HG02798 (cell line): ENCODE measurements at regions not wholly inside any gene's neighbourhood (a gene's known extent, or its start where the extent isn't known, plus 50 kb on each side); places are given as distances from the start of the nearest gene placed in this dataset.

Source experiments
- ATAC-seq: cut with Tn5 transposase; IDR thresholded peaks from one replicate; pipeline ENCODE4 v1.9.1; 2021; ENCODE audit warnings: mild to moderate bottlenecking; ENCODE audit not compliant: unreplicated experiment, poor library complexity

DNA sequence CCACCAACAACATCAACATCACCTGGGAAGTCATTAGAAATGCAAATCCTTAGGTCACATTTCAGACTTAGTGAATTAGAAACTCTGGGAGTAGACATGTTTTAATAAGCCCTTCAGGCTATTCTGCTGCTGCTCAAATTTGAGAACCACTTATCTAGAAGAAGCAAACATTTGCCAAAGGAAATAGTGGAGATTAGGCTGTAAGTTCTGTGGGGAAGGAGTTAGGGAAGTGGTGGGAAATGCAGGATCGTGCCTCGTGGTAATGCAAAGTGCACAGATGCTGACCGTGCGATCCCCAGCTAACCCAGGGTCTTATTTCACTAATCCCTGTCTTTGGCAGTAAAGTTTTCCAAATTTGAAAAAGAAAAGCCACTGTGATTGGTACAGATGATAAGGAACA, 328.5 kb downstream of the EPM2A start:
- ATAC-seq: no peak

DNA sequence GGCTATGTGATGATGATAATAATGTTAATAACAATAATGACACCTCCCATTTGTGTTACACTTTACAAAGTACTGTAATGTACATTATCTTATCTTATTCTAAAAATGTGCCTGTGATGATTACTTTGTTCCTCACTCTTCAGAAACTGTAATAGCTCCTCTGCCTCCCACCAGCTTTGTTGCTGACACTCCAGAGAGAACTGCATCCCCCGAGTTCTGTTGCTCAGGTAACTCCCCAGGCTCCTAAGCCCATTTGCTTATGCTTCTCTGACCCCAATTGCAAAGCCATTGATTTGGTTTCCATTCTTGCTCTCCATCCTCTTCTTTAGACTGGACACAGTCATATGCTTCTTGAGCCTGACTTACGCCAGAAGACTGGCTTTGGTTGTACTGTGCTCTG, 319.7 kb downstream of the EPM2A start:
- no peak for ATAC-seq

- ATAC-seq: no peak
Observed at GRCh38 chr6:145420599-145420998, 314.7 kb downstream of the EPM2A start.

- ATAC-seq: no peak
Observed at GRCh38 chr6:145423936-145424335, 311.4 kb downstream of the EPM2A start.

GRCh38 chr6:145427232-145427631, 308.1 kb downstream of the EPM2A start:
- ATAC-seq: no peak

- ATAC-seq: no peak
Observed at GRCh38 chr6:145428706-145429105, 306.6 kb downstream of the EPM2A start.

DNA sequence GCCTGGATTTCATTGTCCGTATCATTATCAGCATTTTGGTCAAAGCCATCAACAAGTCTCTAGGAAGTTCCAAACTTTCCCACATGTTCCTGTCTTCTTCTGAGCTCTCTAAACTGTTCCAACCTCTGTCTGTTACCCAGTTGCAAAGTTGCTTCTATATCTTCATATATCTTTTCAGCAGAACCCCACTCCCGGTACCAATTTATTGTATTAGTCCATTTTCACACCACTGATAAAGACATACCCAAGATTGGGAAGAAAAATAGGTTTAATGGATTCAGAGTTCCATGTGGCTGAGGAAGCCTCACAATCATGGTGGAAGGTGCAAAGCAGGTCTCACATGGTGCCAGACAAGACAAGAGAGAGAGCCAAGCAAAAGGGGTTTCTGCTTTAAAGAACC, 293.2 kb downstream of the EPM2A start:
- ATAC-seq: no peak

GRCh38 chr6:145445674-145446073, 289.6 kb downstream of the EPM2A start:
- ATAC-seq: no peak

GRCh38 chr6:145451029-145451428, 284.3 kb downstream of the EPM2A start:
- ATAC-seq: no peak

- no peak for ATAC-seq
Observed at GRCh38 chr6:145453376-145453775, 281.9 kb downstream of the EPM2A start.

- ATAC-seq: no peak
Observed at GRCh38 chr6:145454006-145454405, 281.3 kb downstream of the EPM2A start.

DNA sequence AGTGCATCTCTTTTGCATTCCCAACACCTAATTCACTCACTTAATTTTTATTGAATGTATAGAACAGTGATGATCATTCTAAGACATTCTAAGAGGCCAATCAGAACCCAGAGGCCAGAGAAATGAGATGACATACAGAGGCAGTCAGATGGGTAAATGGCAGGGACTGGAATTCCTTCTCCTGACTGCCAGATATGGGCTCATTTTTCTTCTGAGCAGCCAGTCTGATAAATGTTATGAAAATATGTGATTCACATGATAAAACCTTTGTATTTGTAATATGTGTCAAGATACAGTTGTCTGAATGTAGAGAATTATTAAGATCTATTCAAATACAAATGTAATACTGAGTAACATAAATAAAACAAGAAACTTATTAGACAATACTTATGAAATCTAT, 277.8 kb downstream of the EPM2A start:
- ATAC-seq: no peak

GRCh38 chr6:145468534-145468933, 266.8 kb downstream of the EPM2A start:
- ATAC-seq: no peak

- no peak for ATAC-seq
Observed at GRCh38 chr6:145469021-145469420, 266.3 kb downstream of the EPM2A start.

- no peak for ATAC-seq
Observed at GRCh38 chr6:145475794-145476396, 259.4 kb downstream of the EPM2A start.

DNA sequence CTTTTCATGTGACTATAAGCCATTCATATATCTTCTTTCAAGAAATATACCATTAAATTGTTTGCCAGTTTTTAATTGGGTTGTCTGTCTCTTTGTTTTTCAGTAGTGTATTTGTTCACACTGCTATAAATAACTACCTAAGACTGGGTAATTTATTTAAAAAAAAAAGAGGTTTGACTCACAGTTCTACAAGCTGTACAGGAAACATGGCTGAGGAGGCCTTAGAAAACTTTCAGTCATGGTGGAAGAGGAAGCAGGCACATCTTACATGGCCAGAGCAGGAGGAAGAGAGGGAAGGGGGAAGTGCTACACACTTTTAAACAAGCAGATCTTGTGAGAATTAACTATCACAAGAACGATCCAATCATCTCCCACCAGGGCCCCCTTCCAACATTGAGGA, 255.3 kb downstream of the EPM2A start:
- no peak for ATAC-seq

DNA sequence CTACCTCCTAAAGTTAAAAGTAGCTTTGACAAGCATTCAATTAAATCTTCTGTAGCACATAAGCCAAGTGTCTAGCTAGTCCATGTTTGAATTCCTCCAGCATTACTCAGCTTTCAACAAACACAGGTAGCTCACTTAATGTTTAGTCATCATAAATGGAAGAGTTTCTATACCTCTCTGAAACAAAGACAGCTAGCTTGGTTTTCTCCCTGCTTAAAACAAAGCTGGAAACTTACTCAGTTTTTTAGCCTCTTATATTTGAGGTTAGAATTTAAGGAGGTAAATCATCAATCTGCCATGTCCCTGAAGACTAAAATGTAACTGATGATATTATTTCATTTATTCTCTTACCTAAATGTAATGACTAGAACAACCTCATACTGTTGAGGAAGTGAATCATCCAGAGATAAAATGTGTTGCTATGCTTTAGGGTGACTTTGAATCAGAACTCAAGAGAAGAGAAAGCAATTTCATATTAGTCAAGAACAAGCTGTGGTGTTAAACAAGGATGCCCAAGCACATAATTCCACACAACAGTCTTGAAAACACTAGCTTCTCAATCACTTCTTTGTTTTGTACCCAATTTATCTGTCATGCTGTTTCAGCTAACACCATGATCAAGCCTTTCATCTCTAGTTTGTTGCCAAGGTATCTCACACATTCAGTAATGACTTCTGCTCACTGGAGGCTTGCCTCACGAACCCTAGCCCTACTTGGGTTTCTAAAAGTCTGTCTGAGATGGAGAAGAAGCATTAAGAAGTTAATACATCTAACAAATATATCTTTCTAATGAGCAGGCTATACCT, 251.9 kb downstream of the EPM2A start:
- ATAC-seq: no peak

DNA sequence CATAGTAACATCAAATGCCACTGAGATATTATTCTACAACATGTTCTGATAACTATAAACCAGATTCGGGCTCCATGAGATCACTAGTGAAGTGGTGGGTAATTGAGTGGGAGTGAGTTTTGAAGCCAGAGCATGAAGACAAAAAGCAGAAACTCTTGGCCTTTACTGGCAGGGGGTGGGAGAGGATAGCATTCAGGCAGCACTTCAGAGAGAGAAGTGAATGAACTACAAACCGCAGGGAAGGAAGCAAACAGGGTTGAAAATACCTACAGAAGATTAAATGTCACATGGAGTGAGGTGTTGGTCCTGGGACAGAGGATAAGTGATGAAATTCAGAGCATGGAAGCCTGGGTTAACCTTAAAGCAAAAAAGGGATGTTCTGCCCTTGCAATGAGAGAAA, 250.0 kb downstream of the EPM2A start:
- ATAC-seq: no peak

DNA sequence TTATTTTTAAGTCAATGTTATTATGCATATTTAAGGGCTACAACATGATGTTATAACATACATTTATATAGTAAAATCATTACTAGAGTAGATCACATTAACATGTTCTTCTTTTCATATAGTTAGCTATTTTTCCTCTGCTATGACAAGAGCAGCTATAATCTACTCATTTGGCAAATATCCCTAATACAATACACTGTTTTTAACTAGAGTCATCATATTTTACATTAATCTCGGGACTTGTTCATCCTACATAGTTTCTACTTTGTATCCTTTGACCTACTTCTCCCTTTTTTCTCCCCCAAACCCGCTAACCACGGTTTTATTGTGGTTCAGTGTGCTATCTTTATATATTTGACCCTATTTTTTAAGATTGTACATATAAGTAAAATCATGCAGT, 249.0 kb downstream of the EPM2A start:
- no peak for ATAC-seq

DNA sequence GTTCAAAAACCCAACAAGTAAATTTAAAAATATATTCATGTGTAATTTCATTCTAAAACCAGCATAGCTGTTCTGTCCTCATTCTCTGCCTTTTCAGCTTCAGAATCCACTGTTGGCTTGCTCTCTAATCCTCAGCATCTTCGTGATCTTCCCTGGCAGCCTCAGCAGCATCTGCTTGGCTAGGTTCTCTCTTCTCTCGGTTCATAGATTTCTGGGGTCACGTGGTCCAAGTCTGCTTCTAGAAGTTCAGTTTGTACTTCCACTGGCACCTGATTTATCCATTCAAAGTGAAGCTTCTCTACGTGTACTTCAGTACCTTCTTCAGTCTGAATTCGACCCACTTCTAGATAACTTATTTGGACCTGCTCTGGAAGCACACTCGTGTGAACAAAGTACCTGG, 245.7 kb downstream of the EPM2A start:
- no peak for ATAC-seq

DNA sequence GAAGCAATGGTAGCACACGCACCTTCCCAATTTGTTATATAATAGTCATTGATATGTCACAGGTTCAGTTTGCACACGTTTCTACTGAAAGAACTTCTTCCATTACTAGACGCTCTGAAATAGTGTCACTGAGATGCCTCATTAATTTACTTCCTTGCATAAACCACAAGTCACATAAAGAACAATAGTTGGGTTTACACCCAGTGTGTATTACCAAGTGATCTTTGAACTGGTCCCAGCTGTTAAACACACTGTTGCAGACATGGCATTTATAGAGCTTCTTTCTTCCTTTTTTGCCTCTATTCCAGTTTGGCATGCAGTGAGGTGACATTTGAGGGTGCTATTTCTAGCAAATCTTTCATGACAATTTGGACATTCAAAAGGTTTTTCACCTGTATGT, 245.3 kb downstream of the EPM2A start:
- no peak for ATAC-seq

DNA sequence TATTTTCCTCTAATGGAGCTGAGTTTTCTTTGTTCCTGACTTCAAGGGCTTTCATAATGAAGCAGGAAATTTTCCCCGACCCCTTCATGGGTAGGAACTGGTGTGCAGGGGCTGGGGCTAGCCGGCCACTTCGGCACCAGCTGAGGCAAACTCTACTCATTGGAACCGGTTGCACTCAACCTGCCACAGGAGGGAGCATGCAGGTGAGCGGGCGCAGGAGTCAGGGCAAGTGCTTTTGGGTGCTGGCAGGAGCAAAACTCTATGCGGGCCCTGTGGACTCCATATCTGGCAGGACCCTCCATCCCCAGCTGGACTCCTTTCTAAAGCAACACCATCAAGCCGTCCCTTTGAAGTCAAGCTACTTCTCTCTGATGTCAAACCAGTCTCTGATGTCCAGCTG, 244.2 kb downstream of the EPM2A start:
- ATAC-seq: no peak
